ENCODE measurements at regions not wholly inside any gene's neighbourhood (a gene's known extent, or its start where the extent isn't known, plus 50 kb on each side); places are given as distances from the start of the nearest gene placed in this dataset.

GRCh38 chr2:239854596-239854995 is 170.5 kb downstream of the NDUFA10 start:
- TF ChIP-seq POLR2A (IDR thresholded peaks at IDR 0.05) (no peak), CTCF (IDR thresholded peaks at IDR 0.05) (no peak)

Measured in testis (tissue), 2 donors.